Tibial artery (tissue), 4 donors: ENCODE measurements at regions not wholly inside any gene's neighbourhood (a gene's known extent, or its start where the extent isn't known, plus 50 kb on each side); places are given as distances from the start of the nearest gene placed in this dataset.

Experiments
- DNase-seq, 2 donors: peaks; one replicate each; pipeline ENCODE4 v3.0.0-alpha.2; 2019
- H3K27ac ChIP-seq, 2 donors: fragments of 200-600 bp; sonication (generic) in 1 of 2; 1 replicate in 1 of 2; 2 replicates in 1 of 2; pipeline ENCODE4 v1.5.1; 2018 to 2019; ENCODE audit warnings: mild to moderate bottlenecking in 1 of 2
- H3K27me3 ChIP-seq, 2 donors: fragments of 200-600 bp; sonication (generic) in 1 of 2; one replicate each; pipeline versions ENCODE4 v1.5.1 to v1.6.0; 2016 to 2019
- H3K36me3 ChIP-seq, 3 donors: fragments of 200-600 bp; sonication (generic) in 2 of 3; one replicate each; pipeline ENCODE4 v1.5.1; 2016 to 2019; ENCODE audit warnings: mild to moderate bottlenecking in 2 of 3
- H3K4me1 ChIP-seq, 4 donors: fragments of 200-600 bp; sonication (generic) in 2 of 4; 1 replicate in 3 of 4; 2 replicates in 1 of 4; pipeline ENCODE4 v1.5.1; 2016 to 2019
- H3K4me3 ChIP-seq, 2 donors: fragments of 200-600 bp; sonication (generic) in 1 of 2; 1 replicate in 1 of 2; 2 replicates in 1 of 2; pipeline ENCODE4 v1.5.1; 2018 to 2019; ENCODE audit warnings: mild to moderate bottlenecking in 2 of 2
- H3K9me3 ChIP-seq, 3 donors: fragments of 200-600 bp; sonication (generic) in 1 of 3; one replicate each; pipeline ENCODE4 v1.5.1; 2016 to 2019
- intact Hi-C: fragments of 100-400 bp; cut with DNase I; formaldehyde crosslinking; loops from one replicate; pipeline ENCODE4 v1.15.0; 2023; ENCODE audit warnings: low total_unique reads
- TF ChIP-seq, protein P1 (sequence below), 2 experiments: fragments of 200-600 bp in 1 of 2; fragments of 450-650 bp in 1 of 2; IDR thresholded peaks; one replicate each; pipeline ENCODE4 v1.5.1; 2017 to 2019; ENCODE audit warnings: antibody characterized with exemption in 2 of 2, mild to moderate bottlenecking in 1 of 2, moderate library complexity in 1 of 2

DNA sequence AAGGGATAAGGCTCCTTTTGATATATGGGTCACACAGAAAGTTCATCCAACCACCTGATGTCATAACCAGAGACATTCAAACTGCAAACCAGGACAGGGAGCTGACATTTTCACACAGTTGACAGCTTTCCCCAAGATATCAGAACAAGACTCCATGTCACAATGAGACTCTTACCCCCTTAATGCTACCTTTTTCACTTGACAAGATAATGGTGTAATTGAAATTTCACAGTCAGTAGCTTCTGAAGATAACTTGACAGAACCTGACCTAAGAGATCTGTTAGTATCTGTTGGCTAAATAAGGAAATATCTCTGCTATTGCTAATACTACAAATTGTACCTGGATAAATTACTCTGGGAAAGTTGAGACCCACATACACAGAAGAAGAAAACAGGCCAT, 187.3 kb downstream of the C12orf50 start:
- Histone ChIP-seq H3K27ac (no peak overlapping the region), H3K36me3 (no peaks in the 10 kb centered on the region), H3K27me3 (no peaks in the 10 kb centered on the region), H3K4me3 (no peak overlapping the region), H3K4me1 (no peaks in the 10 kb centered on the region), H3K9me3 (no peaks in the 10 kb centered on the region)
- no peak for DNase-seq
- intact Hi-C loops, result no loop called here
- TF ChIP-seq, protein P1, sequence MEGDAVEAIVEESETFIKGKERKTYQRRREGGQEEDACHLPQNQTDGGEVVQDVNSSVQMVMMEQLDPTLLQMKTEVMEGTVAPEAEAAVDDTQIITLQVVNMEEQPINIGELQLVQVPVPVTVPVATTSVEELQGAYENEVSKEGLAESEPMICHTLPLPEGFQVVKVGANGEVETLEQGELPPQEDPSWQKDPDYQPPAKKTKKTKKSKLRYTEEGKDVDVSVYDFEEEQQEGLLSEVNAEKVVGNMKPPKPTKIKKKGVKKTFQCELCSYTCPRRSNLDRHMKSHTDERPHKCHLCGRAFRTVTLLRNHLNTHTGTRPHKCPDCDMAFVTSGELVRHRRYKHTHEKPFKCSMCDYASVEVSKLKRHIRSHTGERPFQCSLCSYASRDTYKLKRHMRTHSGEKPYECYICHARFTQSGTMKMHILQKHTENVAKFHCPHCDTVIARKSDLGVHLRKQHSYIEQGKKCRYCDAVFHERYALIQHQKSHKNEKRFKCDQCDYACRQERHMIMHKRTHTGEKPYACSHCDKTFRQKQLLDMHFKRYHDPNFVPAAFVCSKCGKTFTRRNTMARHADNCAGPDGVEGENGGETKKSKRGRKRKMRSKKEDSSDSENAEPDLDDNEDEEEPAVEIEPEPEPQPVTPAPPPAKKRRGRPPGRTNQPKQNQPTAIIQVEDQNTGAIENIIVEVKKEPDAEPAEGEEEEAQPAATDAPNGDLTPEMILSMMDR (IDR thresholded peaks at IDR 0.05), result no peak

DNA sequence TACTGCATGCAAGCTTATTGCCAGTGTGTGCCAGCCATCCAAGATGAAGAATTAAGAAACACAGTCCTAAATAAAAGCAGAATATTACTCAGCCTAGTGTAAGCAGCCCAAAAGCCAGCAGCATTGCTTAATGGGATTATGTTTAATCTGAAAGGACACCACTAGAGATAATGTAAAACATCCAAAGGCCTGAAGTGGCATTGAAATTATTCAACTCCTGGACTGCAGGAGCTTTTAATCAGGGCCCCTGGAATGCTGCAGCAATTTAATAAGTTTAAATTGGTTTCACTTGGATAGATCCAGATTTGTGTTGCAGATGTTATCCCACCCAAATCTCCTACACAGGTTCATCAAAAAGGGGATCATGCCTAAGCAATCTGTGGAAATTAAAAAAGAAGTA, 193.0 kb downstream of the C12orf50 start:
- no peak overlapping the region for H3K4me3 ChIP-seq
- no peak overlapping the region for H3K27ac ChIP-seq
- no peaks in the 10 kb centered on the region for H3K27me3 ChIP-seq
- TF ChIP-seq, protein P1 (IDR thresholded peaks at IDR 0.05), result no peak
- no peaks in the 10 kb centered on the region for H3K9me3 ChIP-seq
- no peak for DNase-seq
- no peaks in the 10 kb centered on the region for H3K36me3 ChIP-seq
- intact Hi-C loops, result no loop called here
- peaks cover 0 to 7% (median 0%) of the 10 kb centered on the region in 4 donors for H3K4me1 ChIP-seq

- Histone ChIP-seq H3K4me3 (no peak overlapping the region), H3K36me3 (no peaks in the 10 kb centered on the region), H3K27ac (no peak overlapping the region), H3K9me3 (no peaks in the 10 kb centered on the region), H3K4me1 (no peaks in the 10 kb centered on the region), H3K27me3 (no peaks in the 10 kb centered on the region)
- intact Hi-C loops, result no loop called here
- TF ChIP-seq, protein P1 (IDR thresholded peaks at IDR 0.05), result no peak
- no peak for DNase-seq
These were observed 200.7 kb downstream of the C12orf50 start for GRCh38 chr12:87828382-87828973.

DNA sequence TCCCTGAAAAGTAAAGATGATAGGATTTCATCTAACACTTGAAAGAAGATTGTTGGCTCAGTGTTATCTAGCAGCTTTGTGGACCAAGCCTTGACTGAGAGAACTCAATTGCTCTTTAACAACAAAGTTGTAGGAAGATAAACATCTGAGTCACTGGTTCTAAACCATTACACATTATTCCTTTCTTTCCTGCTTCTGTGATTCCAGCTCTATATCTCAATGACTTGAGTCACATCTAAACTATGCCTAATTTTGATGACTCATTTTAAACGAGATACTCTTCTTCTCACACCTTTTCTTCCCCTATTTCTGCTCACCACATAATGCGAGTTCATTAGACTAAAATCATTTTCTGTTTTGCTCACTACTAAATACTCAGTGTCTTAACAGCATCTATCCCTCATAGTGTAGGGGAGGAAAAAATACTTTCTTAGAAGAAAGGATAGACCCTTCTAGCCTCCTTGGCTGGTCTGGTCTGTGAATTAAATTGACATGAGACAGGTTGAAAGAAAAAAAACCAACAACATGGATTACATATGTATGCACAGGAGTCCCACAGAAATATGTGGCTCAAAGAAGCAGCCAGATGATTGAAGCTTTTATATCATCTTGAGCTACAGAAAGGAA, 201.4 kb downstream of the C12orf50 start:
- Histone ChIP-seq H3K9me3 (no peaks in the 10 kb centered on the region), H3K4me3 (no peak overlapping the region), H3K4me1 (no peaks in the 10 kb centered on the region), H3K27ac (no peak overlapping the region), H3K36me3 (no peaks in the 10 kb centered on the region), H3K27me3 (no peaks in the 10 kb centered on the region)
- intact Hi-C loops, result no loop called here
- no peak for DNase-seq
- TF ChIP-seq, protein P1 (IDR thresholded peaks at IDR 0.05), result no peak

DNA sequence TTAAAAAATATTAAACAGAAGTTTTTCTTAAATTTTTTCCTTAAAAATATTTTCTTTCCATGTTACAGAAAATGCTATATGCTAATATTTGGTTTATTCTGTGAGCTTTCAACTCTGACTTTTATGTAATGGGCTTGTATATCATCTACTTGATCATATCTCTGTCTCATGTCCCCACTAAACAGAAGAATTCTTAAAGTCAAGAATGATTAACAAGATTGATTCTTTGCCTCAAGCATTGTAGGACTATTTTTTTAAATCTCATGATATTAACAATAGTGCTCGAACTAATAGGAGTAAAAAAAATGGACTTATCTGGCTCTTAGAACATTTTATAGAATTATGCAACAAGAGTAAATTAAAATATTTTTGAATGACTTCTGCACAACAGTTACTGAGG, 206.3 kb downstream of the C12orf50 start:
- TF ChIP-seq, protein P1 (IDR thresholded peaks at IDR 0.05), result no peak
- Histone ChIP-seq H3K4me1 (no peaks in the 10 kb centered on the region), H3K36me3 (no peaks in the 10 kb centered on the region), H3K4me3 (no peak overlapping the region), H3K27ac (no peak overlapping the region), H3K27me3 (no peaks in the 10 kb centered on the region), H3K9me3 (no peaks in the 10 kb centered on the region)
- intact Hi-C loops, result no loop called here
- DNase-seq, result no peak
